Heart right ventricle (tissue), 16 donors: ENCODE measurements at regions not wholly inside any gene's neighbourhood (a gene's known extent, or its start where the extent isn't known, plus 50 kb on each side); places are given as distances from the start of the nearest gene placed in this dataset.
A peak's percentile ranks its signal among the peaks of the same experiment; 100 is the strongest.

Experiments used
- ATAC-seq, 8 donors: fragments of 200-7000 bp; cut with Tn5 transposase; one replicate each; pipeline ENCODE4 v1.9.1; 2020; ENCODE audit warnings: mild to moderate bottlenecking in 8 of 8, moderate library complexity in 8 of 8, moderate number of reproducible peaks in 1 of 8
- DNase-seq, 2 donors: peaks; one replicate each; pipeline ENCODE4 v3.0.0-alpha.2; 2020
- H3K27ac ChIP-seq, 10 donors: fragments of 200-600 bp; sonication (generic) in 2 of 10; one replicate each; pipeline versions ENCODE4 v1.5.0 to v1.8.0; 2020 to 2022; ENCODE audit warnings: mild to moderate bottlenecking in 3 of 10
- H3K27me3 ChIP-seq, 7 donors: fragments of 200-600 bp; one replicate each; pipeline ENCODE4 v1.8.0; 2021 to 2022; ENCODE audit warnings: mild to moderate bottlenecking in 2 of 7
- H3K36me3 ChIP-seq, 9 donors: fragments of 200-600 bp; sonication (generic) in 1 of 9; one replicate each; pipeline versions ENCODE4 v1.5.0 to v1.8.0; 2020 to 2022; ENCODE audit warnings: mild to moderate bottlenecking in 2 of 9
- H3K4me1 ChIP-seq, 9 donors: fragments of 200-600 bp; sonication (generic) in 1 of 9; one replicate each; pipeline versions ENCODE4 v1.5.0 to v1.8.0; 2020 to 2022; ENCODE audit warnings: mild to moderate bottlenecking in 4 of 9
- H3K4me3 ChIP-seq, 10 donors: fragments of 200-600 bp; sonication (generic) in 2 of 10; one replicate each; pipeline versions ENCODE4 v1.5.0 to v1.8.0; 2020 to 2022; ENCODE audit warnings: mild to moderate bottlenecking in 7 of 10, moderate library complexity in 2 of 10
- H3K9me3 ChIP-seq, 11 donors: fragments of 200-600 bp in 10 of 11; sonication (generic) in 2 of 11; one replicate each; pipeline versions ENCODE4 v1.5.0 to v1.8.0; 2013 to 2022; ENCODE audit warnings: mild to moderate bottlenecking in 2 of 11, control low read depth in 1 of 11, moderate library complexity in 1 of 11
- WGBS, 2 donors: extraction: QIAGEN DNeasy Blood & Tissue Kit; methylation state at CpG; one replicate each; pipeline ENCODE4 v1.1.7; 2013; ENCODE audit warnings: inconsistent platforms in 1 of 2; 5-methylcytosine and 5-hydroxymethylcytosine counted together
- intact Hi-C, 10 donors: fragments of 100-400 bp; cut with DNase I; formaldehyde crosslinking; loops; one replicate each; pipeline versions ENCODE4 v1.11.1 to v1.14.2; 2022
- TF ChIP-seq, protein P1 (sequence below), 9 donors: fragments of 200-600 bp; sonication (generic) in 2 of 9; IDR thresholded peaks; one replicate each; pipeline versions ENCODE4 v1.5.0 to v1.8.0; 2021 to 2022; ENCODE audit warnings: antibody characterized with exemption in 9 of 9, mild to moderate bottlenecking in 5 of 9, moderate library complexity in 1 of 9
- donor health status: Arrhythmogenic right ventricular cardiomyopathy.
- donor health status: ischemic (EF 13 %, LVEDD 7.1; RV severe dilation, severe dysfunction).
- donor health status: healthy with polysubstance abuse.
- donor health status: DM: no; HTN: yes; CAD: no.
- donor health status: DM: no; HTN: no; CAD: no.
- donor health status: ischemic (EF 25% LVEDD 6.9; RV normal size, moderate dysfunction).
- donor health status: ischemic (EF 25% LVEDD 5.7; RV mildly dilated, moderate dysfunction).
- donor health status: healthy.
- donor health status: DM: yes; HTN: yes; CAD: no.
- donor health status: Ischemic cardiomyopathy.
- donor health status: ischemic (EF 35%, LVEDD 5.7; RV mildly dilated, moderate dysfunction).
- donor health status: nonischemic (EF 11% LVEDD 7.7; RV severe dilation, severe dysfunction).
- donor health status: DM: yes; HTN: yes; CAD: no.
- donor health status: PGD.
- donor health status: ischemic (EF 29% LVEDD 5.4; RV normal size, mild dysfunction).
- donor health status: nonischemic (EF 23%, LVEDD 6.1; RV moderate dilation, normal function).

DNA sequence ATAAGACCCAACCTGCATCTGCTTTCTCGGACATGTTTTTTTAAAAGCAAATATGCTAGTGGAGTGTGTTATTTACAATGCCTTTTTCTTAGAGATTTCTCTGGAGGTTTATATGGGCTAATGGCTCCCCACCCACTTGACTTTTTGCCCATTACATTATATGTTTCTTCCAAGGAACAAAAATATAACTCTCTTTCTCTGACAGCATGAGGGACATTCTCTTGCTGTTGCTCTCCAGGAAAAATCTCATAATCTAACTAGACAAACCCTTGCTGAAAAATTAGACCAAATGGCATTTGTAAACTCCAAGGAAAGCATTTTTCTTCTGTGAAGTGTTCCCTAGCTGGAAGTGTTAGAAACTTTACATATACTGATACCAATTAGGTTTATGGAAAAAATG lies 213.7 kb downstream of the PRL start:
- ATAC-seq (no peak), DNase-seq (no peak)
- 70 to 74% methylated on average over 1 of the region's 1 CpG for WGBS, 2 donors
- intact Hi-C loops = no loop called here
- H3K36me3 ChIP-seq = no peaks in the 10 kb centered on the region
- no peak overlapping the region for H3K4me3 ChIP-seq
- H3K9me3 ChIP-seq = peaks cover 0 to 9% (median 0%) of the 10 kb centered on the region in 11 donors
- H3K27ac ChIP-seq = no peak overlapping the region
- TF ChIP-seq, protein P1, sequence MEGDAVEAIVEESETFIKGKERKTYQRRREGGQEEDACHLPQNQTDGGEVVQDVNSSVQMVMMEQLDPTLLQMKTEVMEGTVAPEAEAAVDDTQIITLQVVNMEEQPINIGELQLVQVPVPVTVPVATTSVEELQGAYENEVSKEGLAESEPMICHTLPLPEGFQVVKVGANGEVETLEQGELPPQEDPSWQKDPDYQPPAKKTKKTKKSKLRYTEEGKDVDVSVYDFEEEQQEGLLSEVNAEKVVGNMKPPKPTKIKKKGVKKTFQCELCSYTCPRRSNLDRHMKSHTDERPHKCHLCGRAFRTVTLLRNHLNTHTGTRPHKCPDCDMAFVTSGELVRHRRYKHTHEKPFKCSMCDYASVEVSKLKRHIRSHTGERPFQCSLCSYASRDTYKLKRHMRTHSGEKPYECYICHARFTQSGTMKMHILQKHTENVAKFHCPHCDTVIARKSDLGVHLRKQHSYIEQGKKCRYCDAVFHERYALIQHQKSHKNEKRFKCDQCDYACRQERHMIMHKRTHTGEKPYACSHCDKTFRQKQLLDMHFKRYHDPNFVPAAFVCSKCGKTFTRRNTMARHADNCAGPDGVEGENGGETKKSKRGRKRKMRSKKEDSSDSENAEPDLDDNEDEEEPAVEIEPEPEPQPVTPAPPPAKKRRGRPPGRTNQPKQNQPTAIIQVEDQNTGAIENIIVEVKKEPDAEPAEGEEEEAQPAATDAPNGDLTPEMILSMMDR (IDR thresholded peaks at IDR 0.05) = no peak
- H3K27me3 ChIP-seq = no peaks in the 10 kb centered on the region
- H3K4me1 ChIP-seq = no peaks in the 10 kb centered on the region

DNA sequence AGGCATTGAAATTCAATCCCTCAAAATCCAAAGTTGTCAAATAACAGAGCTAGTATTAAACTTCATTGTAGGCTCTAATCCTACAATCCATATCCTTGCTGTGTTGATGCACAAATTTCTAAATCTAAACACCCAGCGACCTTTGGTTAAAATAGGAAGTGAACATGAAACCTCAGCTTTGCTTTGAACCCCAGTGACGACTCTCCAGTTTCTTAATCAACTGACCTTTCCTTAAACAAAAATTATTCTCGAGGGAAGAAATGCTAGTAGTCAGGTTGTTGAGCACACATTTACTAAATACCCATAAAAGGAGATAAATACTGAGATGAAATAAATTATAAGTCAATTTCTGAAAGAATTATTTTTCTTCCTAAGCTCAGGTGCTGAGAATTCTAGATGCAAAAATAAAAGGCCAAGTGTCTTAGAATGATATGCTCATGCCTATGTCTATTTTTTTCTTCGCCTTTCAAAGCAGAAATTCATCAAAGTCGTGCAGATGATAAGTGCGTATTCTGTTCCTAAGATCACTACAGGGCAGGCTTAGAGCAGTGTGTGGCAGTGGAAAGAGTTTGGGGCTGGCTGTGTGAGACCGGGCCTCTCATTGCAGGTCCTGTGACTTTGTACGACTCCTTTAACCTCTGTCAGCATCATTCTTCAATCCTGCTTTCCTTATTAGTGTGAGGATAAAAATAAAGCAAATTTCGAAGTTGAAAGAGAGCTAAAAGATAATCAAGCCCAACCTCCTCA lies 208.7 kb downstream of the PRL start:
- ATAC-seq = no peak
- Histone ChIP-seq H3K27ac (no peak overlapping the region), H3K9me3 (peaks cover 0 to 9% (median 0%) of the 10 kb centered on the region in 11 donors), H3K4me1 (no peaks in the 10 kb centered on the region), H3K4me3 (no peak overlapping the region), H3K27me3 (no peaks in the 10 kb centered on the region), H3K36me3 (no peaks in the 10 kb centered on the region)
- DNase-seq = no peak
- intact Hi-C loops = no loop called here
- WGBS, 2 donors = 69% methylated on average over 9 of the region's 9 CpGs
- TF ChIP-seq, protein P1 (IDR thresholded peaks at IDR 0.05) = no peak

DNA sequence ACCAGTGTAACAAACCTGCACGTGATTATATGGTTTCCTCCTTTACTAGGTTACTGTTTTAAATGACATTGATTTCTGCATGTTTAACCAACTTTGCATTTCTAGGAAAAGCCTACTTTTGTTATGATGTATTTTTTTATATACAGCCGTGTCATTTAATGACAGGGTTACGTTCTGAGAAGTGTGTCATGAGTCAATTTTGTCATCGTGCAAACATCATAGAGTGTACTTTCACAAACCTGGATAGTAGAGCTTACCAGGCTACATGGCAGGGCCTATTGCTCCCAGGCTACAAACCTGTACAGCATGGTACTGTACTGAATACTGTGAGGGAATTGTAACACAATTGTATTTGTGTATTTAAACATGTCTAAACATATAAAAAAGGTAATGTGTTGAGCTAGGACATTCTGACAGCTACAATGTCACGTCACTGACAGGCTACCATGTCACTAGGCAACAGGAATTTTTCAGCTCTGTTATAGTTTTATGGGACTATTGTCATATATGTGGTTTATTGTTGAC lies 205.3 kb downstream of the PRL start:
- ATAC-seq = no peak
- H3K4me3 ChIP-seq = no peak overlapping the region
- H3K4me1 ChIP-seq = peaks cover 0 to 10% (median 0%) of the 10 kb centered on the region in 9 donors
- intact Hi-C loops = no loop called here
- no peaks in the 10 kb centered on the region for H3K9me3 ChIP-seq
- H3K27ac ChIP-seq = no peak overlapping the region
- H3K27me3 ChIP-seq = no peaks in the 10 kb centered on the region
- no peaks in the 10 kb centered on the region for H3K36me3 ChIP-seq
- DNase-seq = no peak
- TF ChIP-seq, protein P1 (IDR thresholded peaks at IDR 0.05) = no peak
- 84 to 90% methylated on average over 5 of the region's 5 CpGs for WGBS, 2 donors

DNA sequence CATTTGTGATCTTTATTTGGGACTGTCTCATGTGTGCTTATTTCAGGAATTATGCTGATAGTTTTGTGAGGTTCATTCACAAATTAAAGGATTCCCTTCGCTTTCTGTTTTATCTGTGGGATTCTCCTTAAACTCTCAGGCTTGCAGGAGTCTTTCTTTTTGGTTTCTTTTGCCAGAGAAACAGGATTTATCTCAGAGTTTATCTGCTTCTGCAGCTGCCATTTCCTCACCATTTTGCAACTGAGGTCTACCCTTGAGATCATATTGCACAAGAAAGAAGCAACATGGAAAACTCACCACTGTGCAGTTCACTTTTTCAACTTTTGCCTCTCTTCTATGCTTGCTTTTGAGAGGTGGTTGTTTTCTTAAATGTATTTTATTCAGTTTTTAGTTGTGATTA lies 201.0 kb downstream of the PRL start:
- WGBS, 2 donors = 67 to 73% methylated on average over 1 of the region's 1 CpG
- intact Hi-C loops = no loop called here
- no peaks in the 10 kb centered on the region for H3K9me3 ChIP-seq
- H3K27ac ChIP-seq = no peak overlapping the region
- TF ChIP-seq, protein P1 (IDR thresholded peaks at IDR 0.05) = no peak
- H3K27me3 ChIP-seq = no peaks in the 10 kb centered on the region
- DNase-seq (no peak), ATAC-seq (peak in 3 of 8 donors; percentile 49 to 73 (median 61))
- H3K36me3 ChIP-seq = no peaks in the 10 kb centered on the region
- no peak overlapping the region for H3K4me3 ChIP-seq
- peaks cover 0 to 10% (median 0%) of the 10 kb centered on the region in 9 donors for H3K4me1 ChIP-seq
